RPMI8226 (cell line): ENCODE measurements at regions not wholly inside any gene's neighbourhood (a gene's known extent, or its start where the extent isn't known, plus 50 kb on each side); places are given as distances from the start of the nearest gene placed in this dataset.
"Not testable (repeated sequence)": the region's sequence is repeated elsewhere in the genome, so short reads cannot be mapped to it uniquely, and the experiment has no call there.

Source experiments
- DNase-seq: peaks from one replicate; pipeline ENCODE4 v3.0.0-alpha.2; 2015

- DNase-seq: no peak
Observed at GRCh38 chr7:16265863-16266458, 155.4 kb downstream of the CRPPA start.

- no peak for DNase-seq
Observed at GRCh38 chr7:16264823-16265804, 156.2 kb downstream of the CRPPA start.

DNA sequence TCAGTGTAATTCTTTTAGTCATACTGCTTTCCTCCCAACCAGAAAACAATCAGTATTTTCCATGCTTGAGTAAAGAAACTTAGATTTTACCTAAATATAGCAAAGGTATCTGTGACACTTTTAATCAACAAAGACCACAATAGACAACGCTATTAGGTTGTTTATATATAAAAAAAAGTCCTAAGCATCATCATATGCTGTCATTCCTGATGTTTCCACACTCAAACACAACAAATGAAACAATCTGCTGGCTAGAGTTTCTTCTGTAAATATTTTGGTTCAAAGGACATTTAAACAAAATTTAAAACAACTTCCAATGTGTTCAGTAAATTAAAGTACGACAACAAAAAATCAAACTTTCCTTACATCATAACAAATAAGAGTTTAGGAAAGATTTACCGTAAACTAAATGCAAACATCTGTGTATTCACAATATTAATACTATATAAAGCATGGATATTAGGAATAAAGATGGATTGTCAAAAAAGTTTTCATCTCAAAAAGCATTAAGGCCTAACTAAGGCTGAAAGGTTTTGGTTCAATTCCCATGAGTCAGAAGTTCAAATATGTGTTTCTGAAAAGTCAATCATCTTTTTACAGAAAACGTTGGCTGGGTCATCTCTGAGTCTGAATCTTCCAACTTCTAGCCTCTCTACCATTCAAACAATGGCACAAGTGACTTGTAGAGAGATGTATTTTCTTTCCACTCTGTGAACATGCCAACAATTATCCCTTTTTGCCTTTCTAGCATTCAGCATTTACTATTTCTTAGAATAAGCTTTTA, 157.1 kb downstream of the CRPPA start:
- no peak for DNase-seq

- not testable (repeated sequence) for DNase-seq
Observed at GRCh38 chr7:16263377-16263776, 158.0 kb downstream of the CRPPA start.

DNA sequence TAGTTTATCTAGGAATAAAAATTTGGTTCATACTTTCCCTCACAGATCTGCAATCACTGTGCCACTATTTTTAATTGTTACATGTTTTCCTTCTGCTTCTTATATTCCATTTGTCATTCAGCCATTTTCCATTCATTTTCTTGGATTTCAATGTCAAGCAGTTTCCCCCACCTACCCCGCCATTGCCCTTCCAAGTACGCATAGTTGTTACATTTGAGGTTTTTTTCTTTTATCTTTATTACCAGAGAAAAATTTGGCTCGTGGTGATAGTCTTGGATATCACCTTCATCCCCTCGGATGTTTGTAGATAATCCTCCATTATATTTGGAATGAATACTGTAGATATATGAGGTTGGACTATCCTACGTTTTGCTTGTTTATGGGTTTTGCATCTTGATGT, 159.7 kb downstream of the CRPPA start:
- no peak for DNase-seq

GRCh38 chr7:16261100-16261499, 160.2 kb downstream of the CRPPA start:
- no peak for DNase-seq

DNA sequence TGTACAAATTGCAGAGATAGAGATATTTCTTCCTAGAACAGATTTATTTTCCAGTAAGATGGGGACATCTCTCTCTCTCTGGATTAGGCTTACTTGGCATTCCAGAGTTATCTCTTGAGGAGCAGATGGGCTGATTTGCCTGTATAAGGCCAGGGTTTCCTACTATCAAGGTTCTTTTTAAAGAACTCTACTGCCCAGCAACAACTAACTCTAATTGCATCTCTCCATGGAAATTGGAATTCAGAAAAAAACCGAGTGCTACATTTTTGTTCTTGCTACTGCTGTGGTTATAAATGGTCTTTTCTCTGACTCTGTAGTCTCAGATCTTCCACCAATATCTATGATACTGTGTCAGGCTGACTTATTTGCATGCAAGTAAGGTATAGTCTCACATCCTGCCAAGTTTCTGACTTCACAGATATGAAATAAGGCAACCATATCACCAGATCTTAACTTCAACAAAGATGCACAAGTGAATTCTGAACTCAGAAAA, 161.1 kb downstream of the CRPPA start:
- DNase-seq: no peak

GRCh38 chr7:16256419-16256818, 164.9 kb downstream of the CRPPA start:
- DNase-seq: not testable (repeated sequence)

- not testable (repeated sequence) for DNase-seq
Observed at GRCh38 chr7:16255952-16256351, 165.4 kb downstream of the CRPPA start.

DNA sequence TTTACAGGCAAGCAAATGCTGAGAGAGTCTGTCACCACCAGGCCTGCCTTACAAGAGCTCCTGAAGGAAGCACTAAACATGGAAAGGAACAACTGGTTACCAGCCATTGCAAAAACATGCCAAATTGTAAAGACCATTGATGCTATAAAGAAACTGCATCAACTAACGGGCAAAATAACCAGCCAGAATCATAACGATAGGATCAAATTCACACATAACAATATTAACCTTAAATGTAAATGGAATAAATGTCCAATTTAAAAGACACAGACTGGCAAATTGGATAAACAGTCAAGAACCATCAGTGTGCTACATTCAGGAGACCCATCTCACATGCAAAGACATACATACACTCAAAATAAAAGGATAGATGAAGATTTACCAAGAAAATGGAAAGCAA, 170.7 kb downstream of the CRPPA start:
- DNase-seq: not testable (repeated sequence)

DNA sequence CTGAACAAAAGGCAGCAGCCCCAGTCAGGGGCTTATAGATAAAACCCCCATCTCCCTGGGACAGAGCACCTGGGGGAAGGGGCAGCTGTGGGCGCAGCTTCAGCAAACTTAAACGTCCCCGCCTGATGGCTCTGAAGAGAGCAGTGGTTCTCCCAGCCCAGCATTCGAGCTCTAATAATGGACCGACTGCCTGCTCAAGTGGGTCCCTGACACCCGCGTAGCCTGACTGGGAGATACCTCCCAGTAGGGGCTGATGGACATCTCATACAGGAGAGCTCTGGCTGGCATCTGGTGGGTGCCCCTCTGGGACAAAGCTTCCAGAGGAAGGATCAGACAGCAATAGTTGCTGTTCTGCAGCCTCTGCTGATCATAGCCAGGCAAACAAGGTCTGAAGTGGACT, 172.1 kb downstream of the CRPPA start:
- DNase-seq: not testable (repeated sequence)

GRCh38 chr7:16248556-16248955, 172.8 kb downstream of the CRPPA start:
- not testable (repeated sequence) for DNase-seq

- no peak for DNase-seq
Observed at GRCh38 chr7:16244469-16244868, 176.9 kb downstream of the CRPPA start.

DNA sequence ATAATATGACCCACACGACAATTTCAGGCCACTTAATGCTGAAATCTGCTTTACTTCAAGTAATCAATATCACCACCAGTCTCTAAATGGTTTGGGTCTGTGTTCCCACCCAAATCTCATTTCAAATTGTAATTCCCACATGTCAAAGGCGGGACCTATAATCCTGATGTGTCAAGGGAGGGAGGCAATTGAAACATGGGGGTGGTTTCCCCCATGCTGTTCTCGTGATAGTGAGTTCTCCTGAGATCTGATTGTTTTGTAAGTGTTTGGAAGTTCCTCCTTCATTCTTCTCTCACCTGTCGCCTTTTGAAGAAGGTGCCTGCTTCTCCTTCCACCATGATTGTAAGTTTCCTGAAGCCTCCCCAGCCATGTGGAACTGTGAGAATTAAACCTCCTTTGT, 178.4 kb downstream of the CRPPA start:
- DNase-seq: no peak

DNA sequence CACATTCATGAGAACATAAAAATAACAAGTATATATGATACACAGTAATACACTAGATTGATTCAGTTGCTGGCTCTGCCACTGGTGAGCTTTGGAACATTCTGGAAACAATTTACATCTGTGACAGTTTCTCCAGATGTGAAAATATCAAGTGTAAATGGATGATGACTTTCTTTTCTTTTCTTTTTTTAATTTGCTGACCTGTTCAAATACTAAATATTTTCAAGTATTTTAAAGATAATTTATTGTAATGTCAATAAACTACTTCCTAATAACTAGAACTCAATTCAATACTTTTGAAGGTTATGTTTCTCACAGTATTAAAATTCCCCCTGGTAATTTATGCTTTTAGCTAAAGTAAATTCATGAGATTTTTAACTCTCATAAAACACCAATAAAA, 180.3 kb downstream of the CRPPA start:
- no peak for DNase-seq

DNA sequence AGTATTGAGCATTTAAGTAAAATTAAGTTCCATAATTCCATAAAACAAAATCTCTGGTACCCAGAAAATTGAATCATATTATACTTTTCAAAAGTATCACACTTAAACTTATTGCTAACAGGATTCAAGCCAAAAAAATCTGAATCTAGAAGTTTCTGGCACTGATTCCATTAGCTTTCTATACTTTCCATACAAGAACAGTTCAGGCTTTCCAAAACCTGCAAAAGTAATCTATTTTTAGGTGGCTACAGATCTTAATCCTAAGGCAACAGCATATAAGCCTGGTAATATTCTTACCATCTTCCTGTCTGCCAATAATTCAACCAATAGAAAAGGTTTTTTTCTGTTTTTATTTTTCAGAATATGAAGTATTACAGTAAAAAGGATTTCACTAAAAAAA, 185.0 kb downstream of the CRPPA start:
- DNase-seq: no peak

GRCh38 chr7:16235147-16236114, 185.9 kb downstream of the CRPPA start:
- DNase-seq: no peak

DNA sequence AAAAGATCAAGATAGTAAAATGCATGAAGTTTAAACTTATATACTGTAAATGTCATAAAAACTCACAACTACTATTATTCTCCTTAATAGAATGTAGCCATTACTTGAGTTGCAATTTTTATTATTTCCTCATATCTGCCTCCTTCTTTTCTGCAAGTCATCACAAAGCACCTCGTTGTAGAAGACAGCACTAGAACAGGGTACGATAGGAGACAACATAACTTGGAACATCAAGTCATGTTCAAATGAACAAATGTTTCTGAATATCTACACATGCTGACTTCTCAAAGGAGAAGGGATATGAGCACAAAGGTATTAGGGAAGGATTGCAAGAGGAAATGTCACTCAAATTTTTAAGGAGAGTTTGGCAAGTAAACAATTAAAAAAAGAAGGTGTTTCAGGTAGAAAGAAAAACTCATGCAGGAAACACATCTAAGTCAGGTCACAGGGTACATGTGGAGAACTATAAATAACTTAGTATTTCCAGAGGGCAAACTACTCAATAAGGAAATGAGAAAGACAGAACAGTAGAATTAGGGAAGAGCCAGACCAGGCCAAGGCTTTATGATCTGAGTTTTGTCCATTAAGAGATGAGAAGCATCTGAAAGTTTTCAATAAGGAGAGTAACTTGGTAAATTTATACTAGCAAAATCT, 186.7 kb downstream of the CRPPA start:
- DNase-seq: no peak

DNA sequence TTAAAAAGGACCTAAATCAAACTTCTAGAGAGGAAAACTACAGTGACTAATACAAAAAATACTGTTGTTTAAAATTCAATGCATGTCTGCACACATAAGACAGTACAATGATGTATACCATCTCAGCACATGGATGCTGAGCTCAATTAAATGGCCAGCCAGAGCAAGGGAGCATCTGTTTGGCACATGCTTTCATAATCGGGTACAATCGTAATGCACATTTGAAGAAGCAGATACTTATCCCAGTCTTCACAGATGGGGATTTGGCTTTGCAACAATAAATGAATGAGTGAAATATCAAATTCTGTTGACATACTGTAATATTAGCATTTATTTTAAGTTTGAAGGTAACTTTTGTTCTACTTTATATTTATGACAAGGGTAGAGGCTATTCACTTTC, 187.8 kb downstream of the CRPPA start:
- no peak for DNase-seq

GRCh38 chr7:16232273-16232672, 189.1 kb downstream of the CRPPA start:
- DNase-seq: no peak

GRCh38 chr7:16223963-16224707, 197.2 kb downstream of the CRPPA start:
- DNase-seq: no peak
